NCI-H2107 (cell line): ENCODE measurements at regions not wholly inside any gene's neighbourhood (a gene's known extent, or its start where the extent isn't known, plus 50 kb on each side); places are given as distances from the start of the nearest gene placed in this dataset.
"Not testable (repeated sequence)": the region's sequence is repeated elsewhere in the genome, so short reads cannot be mapped to it uniquely, and the experiment has no call there.

Experiments used
- DNase-seq: peaks from one replicate; lab custom pipeline; 2025; lab: John Stamatoyannopoulos, UW

DNA sequence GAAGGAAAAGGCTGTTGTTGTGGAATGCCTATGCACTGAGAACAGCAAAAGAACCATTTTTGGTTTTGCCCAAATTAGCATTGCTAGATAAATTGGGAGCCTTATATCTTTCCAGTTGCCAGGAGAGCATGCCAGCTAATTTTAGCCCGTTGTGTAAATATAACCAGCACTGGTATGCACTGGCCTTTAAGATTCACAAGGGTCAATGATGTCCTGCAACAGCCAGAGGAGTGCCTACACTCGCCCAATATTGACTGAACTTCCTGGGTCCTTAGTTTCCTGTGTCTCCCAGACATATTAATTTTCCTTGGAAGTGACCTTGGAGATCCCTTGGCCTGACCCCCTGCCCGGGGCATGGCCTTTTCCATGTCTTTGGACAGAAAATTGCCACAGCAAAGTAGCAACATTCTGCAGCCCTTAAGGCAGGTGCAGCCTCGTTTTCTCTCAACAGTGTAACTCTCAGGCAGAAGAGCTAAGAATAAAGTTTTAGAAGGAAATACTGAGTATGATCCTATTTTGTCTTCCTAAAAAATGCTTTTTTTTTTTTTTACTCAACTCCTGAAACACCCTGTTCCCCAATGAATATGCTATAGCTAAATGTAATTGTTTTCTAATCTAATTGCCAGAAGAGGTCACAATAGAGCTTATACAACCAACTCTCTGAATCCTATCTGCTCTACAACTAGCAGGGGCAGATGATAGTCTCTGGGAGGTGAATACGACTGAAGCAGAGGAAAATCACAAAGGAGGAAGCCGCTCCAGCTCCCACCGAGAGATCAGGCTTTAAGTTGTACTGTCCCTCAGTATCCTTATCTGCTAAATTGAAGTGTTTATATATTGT, 131.9 kb upstream of the PCGF5 start:
- DNase-seq = no peak

DNA sequence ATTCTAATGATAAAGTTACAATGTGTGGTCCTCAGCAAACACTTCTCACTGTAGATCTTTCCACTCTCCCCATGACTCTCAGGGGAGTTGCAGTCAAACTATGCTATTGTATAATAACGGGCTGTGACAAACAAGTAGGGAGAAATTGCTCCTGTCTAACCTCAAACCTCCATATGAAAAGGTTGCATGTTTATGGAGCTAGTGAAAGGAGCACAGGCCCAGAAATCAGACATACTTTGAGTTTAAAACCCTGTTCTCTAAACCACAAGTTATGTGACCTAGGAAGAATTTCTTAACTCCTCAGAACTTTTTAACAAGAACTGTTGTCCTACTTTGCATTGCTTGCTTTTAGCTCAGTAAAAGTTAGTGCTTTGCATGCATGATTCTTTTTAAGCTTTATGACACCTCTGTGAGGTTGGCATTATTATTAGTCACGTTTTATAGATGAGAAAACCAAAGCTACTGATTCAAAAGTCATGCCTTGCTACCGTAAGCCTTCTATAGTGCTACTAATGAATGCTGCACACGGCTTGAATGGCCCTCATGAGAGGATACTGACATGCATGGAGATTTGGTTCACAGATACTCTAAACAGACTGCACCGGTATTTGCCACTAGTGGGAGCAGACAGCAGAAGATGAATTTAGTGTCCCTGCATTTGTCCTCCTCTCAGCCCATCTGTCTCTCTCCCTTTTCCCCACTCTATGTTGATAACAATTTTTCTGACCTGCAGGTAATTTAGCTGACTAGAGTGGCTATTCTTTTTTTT, 129.5 kb upstream of the PCGF5 start:
- DNase-seq = no peak

DNA sequence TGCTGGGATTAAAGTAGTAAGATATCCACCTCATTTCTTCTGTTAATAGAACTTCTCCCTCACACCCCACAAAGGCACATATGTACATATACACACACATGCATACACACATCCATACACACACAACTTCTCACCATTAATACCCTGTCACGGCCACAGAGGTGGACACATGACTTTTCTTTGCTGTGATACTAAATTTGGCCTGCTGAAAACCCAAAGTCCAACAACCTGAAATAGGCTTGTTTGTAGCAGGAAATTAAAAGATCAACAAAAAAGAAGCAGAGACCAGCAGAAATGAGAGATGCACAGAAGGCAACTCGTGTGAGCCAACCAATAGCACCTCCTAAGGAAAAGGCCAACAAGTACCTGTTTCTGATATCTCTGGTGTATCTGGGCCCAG, 128.7 kb upstream of the PCGF5 start:
- no peak for DNase-seq

- no peak for DNase-seq
These were observed 124.2 kb upstream of the PCGF5 start for GRCh38 chr10:91096274-91096673.

GRCh38 chr10:91097313-91097712, 123.2 kb upstream of the PCGF5 start:
- DNase-seq = no peak

GRCh38 chr10:91098021-91098420, 122.4 kb upstream of the PCGF5 start:
- DNase-seq = not testable (repeated sequence)

- no peak for DNase-seq
These were observed 116.9 kb upstream of the PCGF5 start for GRCh38 chr10:91103384-91104192.

GRCh38 chr10:91104193-91105041, 116.0 kb upstream of the PCGF5 start:
- DNase-seq = no peak

GRCh38 chr10:91105269-91105668, 115.2 kb upstream of the PCGF5 start:
- DNase-seq = no peak

DNA sequence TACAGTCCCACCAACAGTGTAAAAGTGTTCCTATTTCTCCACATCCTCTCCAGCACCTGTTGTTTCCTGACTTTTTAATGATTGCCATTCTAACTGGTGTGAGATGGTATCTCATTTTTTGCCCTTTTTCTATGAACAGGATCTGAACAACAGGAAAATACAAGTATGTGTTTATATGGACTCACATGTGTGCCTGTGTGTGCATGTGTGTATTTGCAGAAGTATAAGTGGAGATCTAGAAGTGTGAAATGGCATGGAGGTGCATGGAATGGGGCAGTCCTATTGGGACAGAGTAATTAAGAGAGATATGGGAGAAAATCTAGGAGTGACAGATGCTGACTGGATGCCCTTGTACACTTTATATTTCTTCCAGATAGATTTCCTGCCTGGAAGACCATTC, 111.6 kb upstream of the PCGF5 start:
- DNase-seq = no peak

DNA sequence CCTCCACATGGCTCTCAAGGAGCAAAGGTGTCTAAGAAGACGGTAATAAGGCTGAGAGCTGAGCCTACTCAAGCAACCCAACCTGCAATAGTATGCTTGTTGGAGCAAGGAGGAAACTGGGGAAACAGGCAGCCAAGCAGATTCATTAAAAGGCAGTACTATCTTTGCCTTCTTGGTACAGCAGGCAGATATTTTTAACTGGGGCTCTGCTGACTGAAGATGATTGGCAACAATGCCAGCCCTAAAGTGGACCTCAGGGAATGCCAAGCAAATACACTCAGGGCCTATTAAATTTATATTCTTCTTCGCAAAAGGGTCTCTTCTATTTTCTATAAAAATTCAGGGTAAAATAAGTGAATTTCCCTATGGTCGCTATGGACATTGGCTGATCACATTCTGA, 109.4 kb upstream of the PCGF5 start:
- DNase-seq = no peak

- DNase-seq = no peak
These were observed 104.7 kb upstream of the PCGF5 start for GRCh38 chr10:91115618-91116390.

DNA sequence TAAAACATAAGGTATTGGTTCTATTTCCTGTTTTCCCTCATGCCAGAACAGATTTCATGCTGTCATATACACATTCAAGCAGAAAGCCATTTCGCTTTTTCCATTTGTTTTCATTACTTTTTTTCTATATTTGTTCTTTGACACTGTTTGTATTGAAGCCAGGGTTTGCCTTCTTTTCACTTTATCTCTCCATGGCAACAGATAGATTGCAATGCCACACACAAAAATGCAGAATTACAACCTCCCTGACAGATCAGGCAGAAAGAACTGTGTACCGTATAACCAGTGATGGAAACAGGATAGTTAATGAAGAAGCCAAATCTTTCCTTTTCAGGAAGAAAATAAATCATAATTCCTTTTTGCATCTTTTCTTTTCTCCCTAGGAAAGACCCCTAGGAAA, 103.0 kb upstream of the PCGF5 start:
- no peak for DNase-seq

DNA sequence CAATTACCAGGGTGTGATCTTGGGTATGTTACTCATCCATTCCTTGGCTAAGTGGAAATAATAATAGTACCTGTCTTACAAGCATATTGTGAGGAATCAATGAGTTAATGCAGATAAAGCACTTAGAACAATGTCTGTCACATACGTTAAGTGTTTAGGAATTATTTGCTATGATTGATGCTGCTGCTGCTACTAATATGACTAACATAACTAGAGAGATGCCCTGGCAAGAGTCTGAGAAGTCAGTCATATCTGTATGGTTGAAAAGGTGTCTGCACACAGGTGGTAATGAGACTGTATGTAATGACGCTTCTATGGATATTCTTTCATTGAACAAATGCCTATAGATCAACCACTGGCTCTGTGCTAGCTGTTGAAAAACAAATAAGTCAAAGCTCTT, 100.1 kb upstream of the PCGF5 start:
- no peak for DNase-seq

DNA sequence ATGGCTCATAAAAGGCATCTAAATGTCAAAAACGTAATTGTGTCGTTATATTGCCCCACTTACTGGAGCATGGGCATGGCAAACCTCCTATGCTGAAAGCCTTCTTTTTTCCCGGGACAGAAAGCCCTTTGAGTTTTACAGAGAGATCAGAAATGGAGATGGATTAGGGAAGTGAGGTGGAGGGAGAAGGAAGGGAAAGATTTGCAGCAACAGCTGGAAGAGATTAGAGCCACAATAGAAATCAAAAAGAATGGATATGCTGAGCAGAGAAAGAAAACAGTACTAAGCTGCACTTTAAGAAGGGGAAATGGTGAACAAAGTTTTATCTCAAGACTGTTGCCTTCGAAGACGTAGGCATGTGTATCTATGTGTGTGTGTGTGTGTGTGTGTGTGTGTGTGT, 97.2 kb upstream of the PCGF5 start:
- DNase-seq = no peak

DNA sequence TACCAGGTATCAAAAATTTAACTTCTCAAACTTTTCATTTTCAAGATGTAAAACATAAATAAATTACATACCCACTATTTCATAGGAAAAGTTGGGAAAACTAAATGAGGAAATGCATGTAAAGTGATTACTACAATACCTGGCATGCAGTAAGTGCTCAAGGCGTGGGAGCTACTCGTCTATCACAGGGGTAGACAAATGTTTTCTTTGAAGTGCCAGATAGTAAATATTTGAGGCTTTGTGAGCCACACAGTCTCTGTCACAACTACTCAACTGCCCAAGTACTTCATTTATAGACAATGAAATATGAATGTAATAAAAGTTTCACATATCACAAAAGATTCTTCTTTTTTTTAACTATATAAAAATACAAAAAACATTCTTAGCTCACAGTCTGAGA, 96.4 kb upstream of the PCGF5 start:
- no peak for DNase-seq

DNA sequence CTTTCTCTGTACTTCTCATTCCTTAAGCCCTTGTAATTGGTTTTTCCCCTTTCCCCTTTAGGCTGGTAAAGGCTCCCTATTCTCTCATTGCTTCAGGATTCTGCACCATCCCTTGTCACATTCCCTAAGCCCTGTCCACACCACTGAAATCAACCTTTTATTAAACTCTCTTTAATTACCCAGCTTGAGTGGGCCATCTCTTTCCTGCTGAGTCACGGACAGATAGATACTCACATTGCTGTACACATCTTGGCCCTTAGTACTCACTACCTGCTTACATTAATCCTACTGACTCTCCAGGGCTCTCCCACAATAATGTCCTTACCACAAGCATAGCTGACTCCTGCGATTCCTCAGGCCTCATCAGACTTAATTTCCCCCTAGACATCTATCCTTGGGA, 94.0 kb upstream of the PCGF5 start:
- DNase-seq = no peak

GRCh38 chr10:91127341-91128082, 93.0 kb upstream of the PCGF5 start:
- no peak for DNase-seq

DNA sequence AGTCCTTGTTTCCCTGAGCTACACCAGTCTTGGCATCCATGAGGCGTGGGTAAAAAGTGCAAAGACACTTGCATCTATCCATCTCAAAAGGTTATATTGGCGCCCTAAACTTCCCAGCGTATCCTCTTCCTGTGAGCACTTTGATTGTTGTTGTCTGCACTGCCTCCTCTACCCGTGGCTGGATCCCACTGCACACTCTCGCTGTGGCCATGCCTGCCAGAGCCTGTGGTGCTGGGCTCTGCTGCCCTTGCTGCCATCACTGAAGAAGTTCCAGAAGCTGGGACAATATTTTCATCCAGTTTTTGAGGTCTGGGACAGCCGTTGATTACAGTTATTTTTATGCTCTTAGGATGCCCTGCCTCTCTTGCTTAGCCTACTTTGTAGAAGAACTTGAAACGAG, 85.3 kb upstream of the PCGF5 start:
- DNase-seq = no peak

- DNase-seq = no peak
These were observed 83.3 kb upstream of the PCGF5 start for GRCh38 chr10:91137011-91137643.
